Stomach (tissue), 8 donors: ENCODE measurements at regions not wholly inside any gene's neighbourhood (a gene's known extent, or its start where the extent isn't known, plus 50 kb on each side); places are given as distances from the start of the nearest gene placed in this dataset.

Experiments
- DNase-seq, 2 donors: peaks; one replicate each; pipeline versions ENCODE4 v3.0.0 to v3.0.0-alpha.2; 2013 to 2019
- H3K27ac ChIP-seq, 5 donors: fragments of 200-600 bp in 4 of 5; sonication (generic) in 4 of 5; one replicate each; pipeline ENCODE4 v1.5.1; 2013 to 2019; ENCODE audit warnings: mild to moderate bottlenecking in 1 of 5, moderate library complexity in 1 of 5
- H3K27me3 ChIP-seq, 3 donors: fragments of 200-600 bp; sonication (generic); one replicate each; pipeline ENCODE4 v1.5.1; 2017 to 2019; ENCODE audit warnings: mixed run types in 1 of 3
- H3K36me3 ChIP-seq, 4 donors: fragments of 200-600 bp; sonication (generic); 1 replicate in 3 of 4; 2 replicates in 1 of 4; pipeline ENCODE4 v1.5.1; 2016 to 2019
- H3K4me1 ChIP-seq, 4 donors: fragments of 200-600 bp; sonication (generic); one replicate each; pipeline ENCODE4 v1.5.1; 2016 to 2019
- H3K4me3 ChIP-seq, 4 donors: fragments of 200-600 bp; sonication (generic) in 3 of 4; one replicate each; pipeline ENCODE4 v1.5.1; 2016 to 2019; ENCODE audit warnings: mild to moderate bottlenecking in 1 of 4
- H3K9me3 ChIP-seq, 4 donors: fragments of 200-600 bp; sonication (generic); one replicate each; pipeline ENCODE4 v1.5.1; 2016 to 2019
- CTCF ChIP-seq, 7 experiments: fragments of 450-650 bp in 4 of 7; fragments of 200-600 bp in 3 of 7; sonication (generic) in 3 of 7; IDR thresholded peaks; one replicate each; pipeline ENCODE4 v1.5.1; 2016 to 2019; ENCODE audit warnings: antibody characterized with exemption in 7 of 7, control low read depth in 2 of 7, mild to moderate bottlenecking in 1 of 7
- EP300 ChIP-seq: sonication (generic); formaldehyde crosslinking; IDR thresholded peaks from one replicate; pipeline ENCODE4 v1.6.1; 2017; ENCODE audit warnings: antibody characterized with exemption
- POLR2A ChIP-seq, 4 donors: fragments of 450-650 bp; IDR thresholded peaks; one replicate each; pipeline ENCODE4 v1.6.1; 2016; ENCODE audit warnings: antibody characterized with exemption in 4 of 4, control low read depth in 2 of 4, mild to moderate bottlenecking in 1 of 4, moderate library complexity in 1 of 4
- POLR2AphosphoS5 ChIP-seq, 3 donors: sonication (generic); formaldehyde crosslinking; IDR thresholded peaks; one replicate each; pipeline ENCODE4 v1.6.1; 2016; ENCODE audit warnings: antibody characterized with exemption in 3 of 3
- WGBS, 5 donors: extraction: QIAGEN DNeasy Blood & Tissue Kit in 3 of 5; methylation state at CpG; one replicate each; pipeline versions ENCODE4 v1.1.5 to v1.1.7; 2013 to 2018; 5-methylcytosine and 5-hydroxymethylcytosine counted together
- intact Hi-C: fragments of 100-400 bp; cut with DNase I; formaldehyde crosslinking; loops from one replicate; pipeline ENCODE4 v1.15.1; 2023; ENCODE audit warnings: low total_unique reads
- donor health status: healthy with polysubstance abuse.
- donor health status: Bipolar disorder and iron deficiency.
- donor health status: healthy.

GRCh38 chr18:46296656-46297055 is 192.5 kb downstream of the HAUS1 start:
- Histone ChIP-seq H3K27me3 (no peaks in the 10 kb centered on the region), H3K27ac (no peak overlapping the region), H3K9me3 (no peaks in the 10 kb centered on the region), H3K4me3 (no peak overlapping the region), H3K36me3 (no peaks in the 10 kb centered on the region), H3K4me1 (no peaks in the 10 kb centered on the region)
- intact Hi-C loops: no loop called here
- WGBS, 5 donors: 79 to 90% (median 89%) methylated on average over 4 of the region's 4 CpGs
- TF ChIP-seq CTCF (IDR thresholded peaks at IDR 0.05) (no peak), EP300 (no peak), POLR2AphosphoS5 (IDR thresholded peaks at IDR 0.05) (no peak), POLR2A (IDR thresholded peaks at IDR 0.05) (no peak)
- no peak for DNase-seq

GRCh38 chr18:46297124-46297523 is 192.9 kb downstream of the HAUS1 start:
- no peaks in the 10 kb centered on the region for H3K36me3 ChIP-seq
- H3K9me3 ChIP-seq: no peaks in the 10 kb centered on the region
- H3K27ac ChIP-seq: no peak overlapping the region
- H3K4me1 ChIP-seq: no peaks in the 10 kb centered on the region
- intact Hi-C loops: no loop called here
- no peak for DNase-seq
- H3K4me3 ChIP-seq: no peak overlapping the region
- no peaks in the 10 kb centered on the region for H3K27me3 ChIP-seq
- TF ChIP-seq POLR2A (IDR thresholded peaks at IDR 0.05) (no peak), POLR2AphosphoS5 (IDR thresholded peaks at IDR 0.05) (no peak), CTCF (IDR thresholded peaks at IDR 0.05) (no peak), EP300 (no peak)
- WGBS, 5 donors: 25 to 53% (median 42%) methylated on average over 1 of the region's 1 CpG

- H3K36me3 ChIP-seq: no peaks in the 10 kb centered on the region
- TF ChIP-seq POLR2A (IDR thresholded peaks at IDR 0.05) (no peak), POLR2AphosphoS5 (IDR thresholded peaks at IDR 0.05) (no peak), CTCF (IDR thresholded peaks at IDR 0.05) (no peak), EP300 (no peak)
- no peaks in the 10 kb centered on the region for H3K4me1 ChIP-seq
- intact Hi-C loops: no loop called here
- H3K27ac ChIP-seq: no peak overlapping the region
- H3K4me3 ChIP-seq: no peak overlapping the region
- 69 to 87% (median 78%) methylated on average over 3 of the region's 3 CpGs for WGBS, 5 donors
- H3K27me3 ChIP-seq: peaks cover 0 to 2% (median 0%) of the 10 kb centered on the region in 3 donors
- no peak for DNase-seq
- H3K9me3 ChIP-seq: no peaks in the 10 kb centered on the region
Observed at GRCh38 chr18:46297621-46298020, 193.4 kb downstream of the HAUS1 start.

- WGBS, 5 donors: 77 to 92% (median 87%) methylated on average over 6 of the region's 6 CpGs
- Histone ChIP-seq H3K27me3 (peaks cover 0 to 4% (median 0%) of the 10 kb centered on the region in 3 donors), H3K36me3 (no peaks in the 10 kb centered on the region), H3K4me3 (no peak overlapping the region), H3K9me3 (peaks cover 0 to 2% (median under 1%) of the 10 kb centered on the region in 4 donors), H3K27ac (no peak overlapping the region), H3K4me1 (no peaks in the 10 kb centered on the region)
- TF ChIP-seq POLR2AphosphoS5 (IDR thresholded peaks at IDR 0.05) (no peak), POLR2A (IDR thresholded peaks at IDR 0.05) (no peak), CTCF (IDR thresholded peaks at IDR 0.05) (no peak), EP300 (no peak)
- intact Hi-C loops: no loop called here
- DNase-seq: no peak
Observed at GRCh38 chr18:46298511-46298910, 194.3 kb downstream of the HAUS1 start.
